HG03439 (cell line): ENCODE measurements at regions not wholly inside any gene's neighbourhood (a gene's known extent, or its start where the extent isn't known, plus 50 kb on each side); places are given as distances from the start of the nearest gene placed in this dataset.
"Not testable (repeated sequence)": the region's sequence is repeated elsewhere in the genome, so short reads cannot be mapped to it uniquely, and the experiment has no call there.

ENCODE experiments used
- ATAC-seq: cut with Tn5 transposase; IDR thresholded peaks from one replicate; pipeline ENCODE4 v1.9.1; 2021; ENCODE audit warnings: mild to moderate bottlenecking, moderate library complexity; ENCODE audit not compliant: unreplicated experiment

DNA sequence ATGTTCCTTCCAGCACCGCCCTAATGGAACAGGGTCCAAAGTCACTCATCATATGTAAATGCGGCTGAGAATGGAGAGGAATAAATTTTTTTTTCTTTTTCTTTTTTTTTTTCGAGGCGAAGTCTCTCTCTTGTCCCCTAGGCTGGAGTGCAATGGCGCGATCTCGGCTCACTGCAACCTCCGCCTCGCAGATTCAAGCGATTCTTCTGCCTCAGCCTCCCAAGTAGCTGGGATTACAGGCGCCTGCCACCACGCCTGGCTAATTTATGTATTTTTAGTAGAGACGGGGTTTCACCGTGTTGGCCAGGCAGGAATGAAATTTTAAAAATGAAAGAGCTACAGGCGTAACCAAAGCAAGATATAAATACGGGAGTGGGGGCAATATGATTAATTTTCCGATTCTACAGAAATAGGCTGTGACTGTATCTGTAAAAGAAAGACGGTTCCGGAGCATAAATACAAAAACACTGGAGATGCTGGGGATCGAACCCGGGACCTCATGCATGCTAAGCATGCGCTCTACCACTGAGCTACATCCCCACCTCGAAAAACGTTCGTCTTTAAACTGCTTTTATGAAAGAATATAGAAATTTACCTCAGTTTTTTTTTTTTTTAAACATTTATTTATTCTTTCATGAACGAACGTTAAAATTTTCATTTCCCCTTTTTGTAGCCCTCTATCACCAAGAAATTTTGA lies 132.2 kb downstream of the GPX5 start:
- peak; percentile 86 for ATAC-seq

- ATAC-seq: no peak
Measured at GRCh38 chr6:28658475-28659249, 133.0 kb downstream of the GPX5 start.

DNA sequence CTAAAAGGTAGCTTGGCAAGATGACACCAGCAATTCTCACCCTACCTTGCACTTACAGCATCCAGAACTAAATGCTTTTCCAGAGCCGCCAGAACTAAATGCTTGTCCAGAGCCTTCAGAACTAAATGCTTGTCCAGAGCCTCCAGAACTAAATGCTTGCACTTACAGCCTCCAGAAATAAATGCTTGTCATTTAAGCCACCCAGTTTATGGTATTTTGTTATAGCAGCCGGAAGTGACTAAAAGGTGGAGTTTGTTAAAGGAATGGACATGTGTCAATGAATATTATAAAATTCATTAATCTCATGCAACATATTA lies 133.5 kb downstream of the GPX5 start:
- ATAC-seq: no peak

GRCh38 chr6:28661097-28661713 lies 135.5 kb downstream of the GPX5 start:
- ATAC-seq: no peak

- no peak for ATAC-seq
Measured at GRCh38 chr6:28664870-28665396, 139.3 kb downstream of the GPX5 start.

GRCh38 chr6:28673417-28673786 lies 147.7 kb downstream of the GPX5 start:
- ATAC-seq: no peak

DNA sequence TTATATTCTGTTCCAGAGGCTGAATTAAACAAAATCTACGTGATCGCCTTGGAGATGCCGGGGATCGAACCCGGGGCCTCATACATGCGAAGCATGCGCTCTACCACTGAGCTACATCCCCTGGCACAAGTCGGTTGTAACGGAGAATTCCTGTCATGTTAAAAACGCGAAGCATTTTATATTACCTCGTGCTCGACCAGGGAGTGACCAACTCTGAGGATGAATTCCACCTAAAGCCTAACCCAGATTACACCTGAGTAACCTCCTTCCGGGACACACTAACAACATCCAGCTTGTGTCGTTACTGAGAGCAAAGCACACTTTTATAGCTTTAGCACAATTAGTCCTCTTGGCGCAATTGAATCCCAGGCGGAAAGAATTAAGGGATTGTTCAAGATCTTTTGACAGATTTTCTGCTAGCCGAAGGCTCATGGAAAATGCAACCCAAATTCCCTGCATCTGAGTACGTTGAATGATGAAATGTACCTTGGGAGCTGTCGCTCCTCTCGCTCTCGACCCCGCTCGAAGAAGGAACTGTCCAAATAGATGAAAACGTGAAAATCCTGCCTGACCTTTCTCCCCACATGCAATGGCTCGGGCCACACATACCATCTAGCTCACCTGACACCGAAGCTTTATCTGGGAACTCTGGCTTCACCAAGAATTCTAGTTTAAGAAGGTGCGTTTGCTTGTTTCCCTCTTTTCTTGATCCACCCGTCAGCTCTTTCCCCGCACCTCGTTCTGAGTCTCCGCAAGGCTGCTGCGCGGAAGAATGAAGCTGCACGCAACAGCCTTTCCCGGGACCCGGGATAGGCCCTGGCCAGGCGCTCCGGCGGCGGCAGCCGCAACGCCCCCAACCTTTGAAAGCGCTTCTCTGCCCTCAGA lies 148.3 kb downstream of the GPX5 start:
- ATAC-seq: no peak

GRCh38 chr6:28675600-28675999 lies 149.9 kb downstream of the GPX5 start:
- no peak for ATAC-seq

DNA sequence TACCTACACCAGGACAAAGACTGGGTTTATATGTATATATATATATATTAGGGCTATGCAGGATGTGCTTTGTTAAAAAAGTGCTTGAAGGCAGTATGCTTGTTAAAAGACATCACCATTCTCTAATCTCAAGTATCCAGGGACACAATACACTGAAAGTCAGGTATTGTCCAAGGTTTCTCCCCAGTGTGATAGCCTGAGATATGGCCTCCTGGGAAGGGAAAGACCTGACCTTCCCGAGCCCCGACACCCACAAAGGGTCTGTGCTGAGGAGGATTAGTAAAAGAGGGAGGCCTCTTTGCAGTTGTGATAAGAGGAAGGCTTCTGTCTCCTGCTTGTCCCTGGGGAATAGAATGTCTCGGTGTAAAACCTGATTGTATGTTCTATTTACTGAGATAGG lies 156.9 kb downstream of the GPX5 start:
- ATAC-seq: no peak

DNA sequence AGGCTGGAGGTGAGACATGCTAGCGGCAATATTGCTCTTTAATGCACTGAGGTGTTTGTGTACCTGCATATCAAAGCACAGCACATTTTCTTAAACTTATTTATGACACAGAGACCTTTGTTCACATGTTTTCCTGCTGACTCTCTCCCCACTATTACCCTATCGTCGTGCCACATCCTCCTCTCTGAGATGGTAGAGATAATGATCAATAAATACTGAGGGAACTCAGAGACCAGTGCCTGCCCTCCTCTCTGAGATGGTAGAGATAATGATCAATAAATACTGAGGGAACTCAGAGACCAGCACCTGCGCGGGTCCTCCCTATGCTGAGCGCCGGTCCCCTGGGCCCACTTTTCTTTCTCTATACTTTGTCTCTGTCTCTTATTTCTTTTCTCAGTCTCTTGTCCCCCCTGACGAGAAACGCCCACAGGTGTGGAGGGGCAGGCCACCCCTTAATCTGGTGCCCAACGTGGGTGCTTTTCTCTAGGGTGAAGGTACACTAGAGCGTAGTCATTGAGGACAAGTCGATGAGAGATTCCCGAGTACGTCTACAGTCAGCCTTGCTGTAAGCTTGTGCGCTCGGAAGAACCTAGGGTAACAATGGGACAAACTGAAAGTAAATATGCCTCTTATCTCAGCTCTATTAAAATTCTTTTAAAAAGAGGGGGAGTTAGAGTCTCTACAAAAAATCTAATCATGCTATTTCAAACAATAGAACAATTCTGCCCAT lies 157.4 kb downstream of the GPX5 start:
- ATAC-seq: not testable (repeated sequence)

DNA sequence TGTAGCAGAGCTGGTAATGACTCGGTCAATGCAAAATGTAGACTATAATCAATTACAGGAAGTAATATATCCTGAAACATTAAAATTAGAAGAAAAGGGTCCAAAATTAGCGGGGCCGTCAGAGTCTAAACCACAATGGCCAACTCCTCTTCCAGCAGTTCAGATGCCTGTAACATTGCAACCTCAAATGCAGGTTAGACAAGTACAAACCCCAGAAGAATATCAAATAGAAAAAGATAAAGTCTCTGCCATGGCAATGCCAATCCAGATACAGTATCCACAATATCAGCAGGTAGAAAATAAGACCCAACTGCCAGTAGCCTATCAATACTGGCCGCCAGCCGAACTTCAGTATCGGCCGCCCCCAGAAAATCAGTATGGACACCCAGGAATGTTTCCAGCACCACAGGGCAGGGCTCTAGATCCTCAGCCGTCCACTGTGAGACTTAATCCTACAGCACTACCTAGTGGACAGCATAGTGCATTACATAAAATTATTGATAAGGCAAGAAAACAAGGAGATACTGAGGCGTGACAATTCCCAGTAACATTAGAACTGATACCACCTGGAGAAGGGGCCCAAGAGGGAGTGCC lies 158.4 kb downstream of the GPX5 start:
- peak; percentile 61 for ATAC-seq

GRCh38 chr6:28685960-28686359 lies 160.3 kb downstream of the GPX5 start:
- not testable (repeated sequence) for ATAC-seq

- ATAC-seq: not testable (repeated sequence)
Measured at GRCh38 chr6:28686446-28687027, 160.9 kb downstream of the GPX5 start.

DNA sequence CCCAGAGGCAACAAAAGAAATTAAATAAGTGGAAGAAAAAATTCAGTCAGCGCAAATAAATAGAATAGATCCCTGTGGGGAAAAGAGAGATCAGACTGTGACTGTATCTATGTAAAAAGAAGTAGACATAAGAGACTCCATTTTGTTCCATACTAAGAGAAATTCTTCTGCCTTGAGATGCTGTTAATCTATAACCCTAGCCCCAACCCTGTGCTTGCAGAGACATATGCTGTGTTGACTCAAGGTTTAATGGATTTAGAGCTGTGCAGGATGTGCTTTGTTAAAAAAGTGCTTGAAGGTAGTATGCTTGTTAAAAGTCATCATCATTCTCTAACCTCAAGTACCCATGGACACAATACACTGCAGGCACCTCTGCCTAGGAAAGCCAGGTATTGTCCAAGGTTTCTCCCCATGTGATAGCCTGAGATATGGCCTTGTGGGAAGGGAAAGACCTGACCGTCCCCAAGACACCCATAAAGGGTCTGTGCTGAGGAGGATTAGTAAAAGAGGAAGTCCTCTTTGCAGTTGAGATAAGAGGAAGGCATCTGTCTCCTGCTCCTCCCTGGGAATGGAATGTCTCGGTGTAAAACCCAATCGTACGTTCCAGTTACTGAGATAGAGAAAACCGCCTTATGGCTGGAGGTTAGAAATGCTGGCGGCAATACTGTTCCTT lies 161.8 kb downstream of the GPX5 start:
- not testable (repeated sequence) for ATAC-seq

- not testable (repeated sequence) for ATAC-seq
Measured at GRCh38 chr6:28691991-28692390, 166.3 kb downstream of the GPX5 start.

DNA sequence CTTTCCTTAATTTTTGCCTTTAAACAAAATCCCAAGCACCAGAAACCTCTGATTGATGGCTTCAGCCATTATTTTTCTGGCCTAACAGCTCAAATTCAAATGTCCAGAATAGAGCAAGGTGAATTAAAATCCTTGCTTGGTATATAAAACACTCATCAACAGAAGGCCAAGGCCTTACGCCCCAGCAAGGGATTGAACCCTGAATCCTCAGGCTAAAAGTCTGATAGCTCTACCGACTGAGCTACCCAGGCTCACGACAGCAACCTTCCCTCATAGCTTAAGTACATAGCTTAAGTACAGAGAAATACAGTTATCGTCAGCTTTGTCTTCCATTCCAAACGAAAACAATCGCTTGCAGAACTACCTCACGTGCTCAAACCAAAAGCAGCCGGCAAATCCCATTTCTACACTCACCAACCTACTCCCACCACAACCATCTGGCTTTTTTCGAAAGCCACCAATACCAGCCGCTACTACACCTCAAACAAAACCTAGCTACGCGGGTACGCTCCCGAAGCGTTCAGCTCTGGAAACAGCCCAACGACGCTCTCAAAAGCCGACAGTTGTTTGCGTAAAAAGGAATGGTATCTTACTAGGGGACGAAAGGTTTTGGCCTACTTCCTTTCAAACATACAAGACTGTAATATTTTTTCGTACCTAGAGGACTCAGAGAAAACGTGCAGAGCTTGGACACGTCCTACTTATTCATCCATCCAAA lies 167.5 kb downstream of the GPX5 start:
- ATAC-seq: no peak

GRCh38 chr6:28693751-28694443 lies 168.2 kb downstream of the GPX5 start:
- ATAC-seq: no peak

DNA sequence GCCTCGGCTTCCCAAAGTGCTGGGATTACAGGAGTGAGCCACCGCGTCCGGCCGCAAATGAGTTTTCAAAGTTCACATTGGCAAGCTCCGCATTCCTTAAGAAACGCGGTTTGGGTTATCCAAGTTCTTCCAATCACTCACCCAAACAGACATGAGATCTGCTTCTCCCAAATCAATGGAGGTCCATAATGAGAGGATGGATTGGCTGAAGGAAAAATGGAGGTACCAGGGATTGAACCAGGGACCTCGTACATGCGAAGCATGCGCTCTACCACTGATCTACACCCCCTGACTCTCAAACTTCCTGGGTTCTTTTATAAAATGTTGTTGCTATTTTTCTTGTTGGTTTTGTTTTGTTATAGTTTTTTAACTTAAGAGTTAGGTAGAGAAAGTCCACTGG lies 170.0 kb downstream of the GPX5 start:
- ATAC-seq: no peak
